ENCODE measurements at regions not wholly inside any gene's neighbourhood (a gene's known extent, or its start where the extent isn't known, plus 50 kb on each side); places are given as distances from the start of the nearest gene placed in this dataset.

DNA sequence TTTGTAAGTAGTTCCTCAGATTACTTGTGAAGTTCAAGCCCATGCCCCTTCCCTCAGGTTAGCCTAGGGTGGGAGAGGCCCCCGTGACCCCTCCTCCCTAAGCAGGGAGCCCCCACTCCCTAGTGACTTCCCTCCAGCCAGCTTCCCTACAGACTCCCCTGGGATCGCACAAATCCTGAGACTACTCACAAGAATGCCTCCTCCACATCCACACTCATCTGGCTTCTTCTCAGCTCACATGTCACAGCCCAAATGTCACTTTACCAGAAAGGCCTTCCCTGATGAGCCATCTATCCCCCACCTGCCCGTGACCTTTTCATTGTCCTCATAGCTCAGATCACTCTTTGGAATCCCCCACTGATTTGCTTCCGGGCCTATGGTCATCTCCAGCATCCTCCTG is 96.7 kb upstream of the ARAP3 start:
- no peak for TF ChIP-seq MXI1 (IDR thresholded peaks at IDR 0.05; ENCODE audit: borderline replicate concordance, low read depth, low read length)
- TF ChIP-seq CCAR2 (optimal IDR thresholded peaks at IDR 0.05; ENCODE audit: low read depth, low read length) = no peak
- no peak for TF ChIP-seq RORA (CRISPR knock-in tag; IDR thresholded peaks at IDR 0.05)
- TF ChIP-seq, protein P1, sequence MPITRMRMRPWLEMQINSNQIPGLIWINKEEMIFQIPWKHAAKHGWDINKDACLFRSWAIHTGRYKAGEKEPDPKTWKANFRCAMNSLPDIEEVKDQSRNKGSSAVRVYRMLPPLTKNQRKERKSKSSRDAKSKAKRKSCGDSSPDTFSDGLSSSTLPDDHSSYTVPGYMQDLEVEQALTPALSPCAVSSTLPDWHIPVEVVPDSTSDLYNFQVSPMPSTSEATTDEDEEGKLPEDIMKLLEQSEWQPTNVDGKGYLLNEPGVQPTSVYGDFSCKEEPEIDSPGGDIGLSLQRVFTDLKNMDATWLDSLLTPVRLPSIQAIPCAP (CRISPR knock-in tag; IDR thresholded peaks at IDR 0.05; ENCODE audit: low read depth) = no peak
- no peak for TF ChIP-seq CEBPB (IDR thresholded peaks at IDR 0.05; ENCODE audit: borderline replicate concordance, low read depth, low read length)
- TF ChIP-seq ZNF776 (CRISPR knock-in tag; IDR thresholded peaks at IDR 0.05) = no peak
- TF ChIP-seq ZNF460 (CRISPR knock-in tag; IDR thresholded peaks at IDR 0.05; ENCODE audit: borderline replicate concordance) = no peak
- no peak for TF ChIP-seq SPEN (CRISPR knock-in tag; IDR thresholded peaks at IDR 0.05; ENCODE audit: low read depth)
- TF ChIP-seq, protein P2, sequence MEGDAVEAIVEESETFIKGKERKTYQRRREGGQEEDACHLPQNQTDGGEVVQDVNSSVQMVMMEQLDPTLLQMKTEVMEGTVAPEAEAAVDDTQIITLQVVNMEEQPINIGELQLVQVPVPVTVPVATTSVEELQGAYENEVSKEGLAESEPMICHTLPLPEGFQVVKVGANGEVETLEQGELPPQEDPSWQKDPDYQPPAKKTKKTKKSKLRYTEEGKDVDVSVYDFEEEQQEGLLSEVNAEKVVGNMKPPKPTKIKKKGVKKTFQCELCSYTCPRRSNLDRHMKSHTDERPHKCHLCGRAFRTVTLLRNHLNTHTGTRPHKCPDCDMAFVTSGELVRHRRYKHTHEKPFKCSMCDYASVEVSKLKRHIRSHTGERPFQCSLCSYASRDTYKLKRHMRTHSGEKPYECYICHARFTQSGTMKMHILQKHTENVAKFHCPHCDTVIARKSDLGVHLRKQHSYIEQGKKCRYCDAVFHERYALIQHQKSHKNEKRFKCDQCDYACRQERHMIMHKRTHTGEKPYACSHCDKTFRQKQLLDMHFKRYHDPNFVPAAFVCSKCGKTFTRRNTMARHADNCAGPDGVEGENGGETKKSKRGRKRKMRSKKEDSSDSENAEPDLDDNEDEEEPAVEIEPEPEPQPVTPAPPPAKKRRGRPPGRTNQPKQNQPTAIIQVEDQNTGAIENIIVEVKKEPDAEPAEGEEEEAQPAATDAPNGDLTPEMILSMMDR (CRISPR knock-in tag; IDR thresholded peaks at IDR 0.05) = no peak
- TF ChIP-seq ZNF782 (CRISPR knock-in tag; IDR thresholded peaks at IDR 0.05; ENCODE audit: borderline replicate concordance) = no peak
- TF ChIP-seq ZNF879 (CRISPR knock-in tag; IDR thresholded peaks at IDR 0.05) = no peak
- no peak for TF ChIP-seq ELF1 (CRISPR knock-in tag; IDR thresholded peaks at IDR 0.05)

Data from HepG2 (cell line).